ENCODE measurements at regions not wholly inside any gene's neighbourhood (a gene's known extent, or its start where the extent isn't known, plus 50 kb on each side); places are given as distances from the start of the nearest gene placed in this dataset.
"Not testable (repeated sequence)": the region's sequence is repeated elsewhere in the genome, so short reads cannot be mapped to it uniquely, and the experiment has no call there.

GRCh38 chr1:73499671-73500070, 698.3 kb downstream of the LRRIQ3 start:
- Mint-ChIP-seq H3K9me3 (peaks cover 5% of the 10 kb centered on the region), H3K27me3 (no peaks in the 10 kb centered on the region), H3K4me1 (ENCODE audit: low read depth) (no peaks in the 10 kb centered on the region), H3K4me3 (no peak overlapping the region), H3K27ac (no peak overlapping the region), H3K36me3 (no peaks in the 10 kb centered on the region)
- CTCF ChIA-PET: no interaction called here
- DNase-seq: no peak
- POLR2A ChIA-PET: no interaction called here
- intact Hi-C loops (cut with micrococcal nuclease): no loop called here

- Mint-ChIP-seq H3K4me1 (ENCODE audit: low read depth) (no peaks in the 10 kb centered on the region), H3K36me3 (no peaks in the 10 kb centered on the region), H3K4me3 (no peak overlapping the region), H3K27me3 (no peaks in the 10 kb centered on the region), H3K27ac (no peak overlapping the region), H3K9me3 (peaks cover 28% of the 10 kb centered on the region)
- CTCF ChIA-PET: no interaction called here
- DNase-seq: no peak
- POLR2A ChIA-PET: no interaction called here
- intact Hi-C loops (cut with micrococcal nuclease): no loop called here
Measured at GRCh38 chr1:73491621-73492020, 706.4 kb downstream of the LRRIQ3 start.

GRCh38 chr1:73475316-73475870, 722.6 kb downstream of the LRRIQ3 start:
- H3K4me1 Mint-ChIP-seq (ENCODE audit: low read depth): no peaks in the 10 kb centered on the region

DNA sequence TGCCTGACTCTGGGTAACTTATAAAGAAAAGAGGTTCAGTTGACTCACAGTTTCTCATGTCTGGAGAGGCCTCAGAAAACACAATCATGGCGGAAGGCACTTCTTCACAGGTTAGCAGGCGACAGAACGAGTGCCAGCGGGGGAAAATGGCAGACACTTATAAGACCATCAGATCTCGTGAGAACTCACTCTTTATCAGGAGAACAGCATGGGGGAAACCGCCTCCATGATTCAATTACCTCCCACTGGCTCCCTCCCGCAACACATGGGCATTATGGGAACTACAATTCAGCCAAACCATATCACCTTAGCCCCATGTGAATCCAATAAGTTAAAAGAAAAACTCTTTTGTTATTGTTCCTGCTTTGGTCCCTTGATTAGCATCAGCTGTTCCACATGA, 725.2 kb downstream of the LRRIQ3 start:
- H3K27me3 Mint-ChIP-seq: no peaks in the 10 kb centered on the region
- H3K4me1 Mint-ChIP-seq (ENCODE audit: low read depth): no peaks in the 10 kb centered on the region
- CTCF ChIA-PET: no interaction called here
- POLR2A ChIA-PET: no interaction called here
- peaks cover 9% of the 10 kb centered on the region for H3K9me3 Mint-ChIP-seq
- no peak for DNase-seq
- no peak overlapping the region for H3K4me3 Mint-ChIP-seq
- no peaks in the 10 kb centered on the region for H3K36me3 Mint-ChIP-seq
- intact Hi-C loops (cut with micrococcal nuclease): no loop called here
- H3K27ac Mint-ChIP-seq: no peak overlapping the region

More at GRCh38 chr1:73475316-73475870, 722.6 kb downstream of the LRRIQ3 start:
- intact Hi-C loops (cut with micrococcal nuclease): no loop called here
- Mint-ChIP-seq H3K4me3 (no peak overlapping the region), H3K36me3 (no peaks in the 10 kb centered on the region), H3K27me3 (no peaks in the 10 kb centered on the region), H3K27ac (no peak overlapping the region), H3K9me3 (peaks cover 3% of the 10 kb centered on the region)
- CTCF ChIA-PET: no interaction called here
- DNase-seq: no peak
- POLR2A ChIA-PET: no interaction called here

DNA sequence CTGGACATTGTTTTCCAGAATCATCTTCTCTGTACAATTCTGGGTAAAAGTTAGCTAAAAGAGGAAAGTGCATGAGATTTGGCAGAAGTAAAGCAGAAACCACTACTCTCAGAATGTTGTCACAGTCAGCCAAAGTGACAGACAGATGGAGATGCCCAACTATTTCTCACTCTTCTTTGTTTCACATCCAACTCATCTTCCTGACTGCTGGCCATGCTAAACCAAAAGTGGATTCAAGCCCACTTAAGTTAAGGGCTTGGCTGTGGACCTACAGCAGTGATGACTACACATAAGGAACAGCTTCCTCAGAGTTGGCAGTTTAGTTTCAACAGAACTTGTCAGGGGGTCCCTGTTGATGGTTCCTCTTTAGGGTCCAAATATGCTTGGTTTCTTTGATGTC, 730.2 kb downstream of the LRRIQ3 start:
- H3K27me3 Mint-ChIP-seq: no peaks in the 10 kb centered on the region
- no peak for DNase-seq
- no peaks in the 10 kb centered on the region for H3K4me1 Mint-ChIP-seq (ENCODE audit: low read depth)
- H3K9me3 Mint-ChIP-seq: peaks cover 7% of the 10 kb centered on the region
- no peak overlapping the region for H3K4me3 Mint-ChIP-seq
- ChIA-PET CTCF (no interaction called here), POLR2A (no interaction called here)
- intact Hi-C loops (cut with micrococcal nuclease): no loop called here
- no peak overlapping the region for H3K27ac Mint-ChIP-seq
- no peaks in the 10 kb centered on the region for H3K36me3 Mint-ChIP-seq

GRCh38 chr1:73463873-73464272, 734.1 kb downstream of the LRRIQ3 start:
- Mint-ChIP-seq H3K4me1 (ENCODE audit: low read depth) (no peaks in the 10 kb centered on the region), H3K4me3 (no peak overlapping the region), H3K36me3 (no peaks in the 10 kb centered on the region), H3K27ac (no peak overlapping the region), H3K27me3 (no peaks in the 10 kb centered on the region), H3K9me3 (peaks cover 4% of the 10 kb centered on the region)
- intact Hi-C loops (cut with micrococcal nuclease): no loop called here
- ChIA-PET CTCF (no interaction called here), POLR2A (no interaction called here)
- no peak for DNase-seq

DNA sequence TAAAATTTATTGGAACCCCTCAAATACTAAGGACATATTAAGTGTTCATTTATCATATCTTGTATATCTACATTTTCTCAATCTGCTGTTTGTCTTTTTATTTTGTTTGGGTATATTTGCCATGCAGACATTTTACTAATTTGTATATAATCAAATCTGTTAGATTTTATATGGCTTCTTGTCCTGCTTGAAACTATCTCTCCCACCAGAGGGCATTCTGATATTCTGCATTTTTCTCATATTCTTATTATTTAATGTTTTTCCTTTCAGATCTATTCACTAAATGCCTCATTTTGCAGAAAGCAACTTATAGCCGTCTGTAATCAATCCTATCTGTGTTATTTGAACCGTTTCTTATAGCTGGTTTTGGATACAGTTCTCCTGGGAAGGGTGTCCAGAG, 745.5 kb downstream of the LRRIQ3 start:
- CTCF ChIA-PET: no interaction called here

GRCh38 chr1:73450668-73451067, 747.3 kb downstream of the LRRIQ3 start:
- H3K36me3 Mint-ChIP-seq; H3K4me3 Mint-ChIP-seq; intact Hi-C loops (cut with micrococcal nuclease); H3K9me3 Mint-ChIP-seq; H3K4me1 Mint-ChIP-seq (ENCODE audit: low read depth); DNase-seq; POLR2A ChIA-PET; CTCF ChIA-PET; H3K27ac Mint-ChIP-seq; H3K27me3 Mint-ChIP-seq: not testable (repeated sequence)

More for the DNA sequence above, 745.5 kb downstream of the LRRIQ3 start:
- H3K9me3 Mint-ChIP-seq: peaks cover 9% of the 10 kb centered on the region
- H3K27ac Mint-ChIP-seq: no peak overlapping the region
- H3K27me3 Mint-ChIP-seq: no peaks in the 10 kb centered on the region
- POLR2A ChIA-PET: no interaction called here
- no peak for DNase-seq
- H3K4me3 Mint-ChIP-seq: no peak overlapping the region
- H3K36me3 Mint-ChIP-seq: no peaks in the 10 kb centered on the region
- no peaks in the 10 kb centered on the region for H3K4me1 Mint-ChIP-seq (ENCODE audit: low read depth)
- intact Hi-C loops (cut with micrococcal nuclease): no loop called here

- H3K27me3 Mint-ChIP-seq: no peaks in the 10 kb centered on the region
- CTCF ChIA-PET: no interaction called here
- peaks cover 6% of the 10 kb centered on the region for H3K9me3 Mint-ChIP-seq
- no peak overlapping the region for H3K27ac Mint-ChIP-seq
- H3K36me3 Mint-ChIP-seq: no peaks in the 10 kb centered on the region
- intact Hi-C loops (cut with micrococcal nuclease): no loop called here
- H3K4me1 Mint-ChIP-seq (ENCODE audit: low read depth): no peaks in the 10 kb centered on the region
- no peak overlapping the region for H3K4me3 Mint-ChIP-seq
- POLR2A ChIA-PET: no interaction called here
- DNase-seq: no peak
Measured at GRCh38 chr1:73411479-73411878, 786.5 kb downstream of the LRRIQ3 start.

DNA sequence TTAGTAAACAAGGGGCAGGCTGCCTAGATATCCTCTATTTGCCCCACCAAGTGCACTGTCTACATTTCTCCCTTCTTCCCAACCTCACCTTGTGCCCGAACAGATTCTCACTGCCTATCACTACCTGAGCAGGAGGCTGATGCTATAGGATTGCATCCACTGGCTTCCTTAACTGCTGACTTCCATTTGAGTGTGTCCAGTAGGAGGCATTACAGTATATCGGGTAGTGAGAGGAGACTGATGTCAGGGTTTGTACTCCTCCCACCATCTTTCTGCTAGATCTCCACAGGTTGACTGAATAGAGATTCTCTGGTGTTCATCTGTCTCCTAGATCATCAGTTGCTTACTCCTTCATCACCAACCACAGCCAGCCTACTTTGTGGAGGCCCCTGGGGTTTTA, 796.3 kb downstream of the LRRIQ3 start:
- H3K9me3 Mint-ChIP-seq: peaks cover 6% of the 10 kb centered on the region
- CTCF ChIA-PET: no interaction called here
- H3K27ac Mint-ChIP-seq: no peak overlapping the region
- no peaks in the 10 kb centered on the region for H3K36me3 Mint-ChIP-seq
- POLR2A ChIA-PET: no interaction called here
- intact Hi-C loops (cut with micrococcal nuclease): no loop called here
- H3K4me1 Mint-ChIP-seq (ENCODE audit: low read depth): no peaks in the 10 kb centered on the region
- H3K27me3 Mint-ChIP-seq: no peaks in the 10 kb centered on the region
- DNase-seq: no peak
- H3K4me3 Mint-ChIP-seq: no peak overlapping the region

DNA sequence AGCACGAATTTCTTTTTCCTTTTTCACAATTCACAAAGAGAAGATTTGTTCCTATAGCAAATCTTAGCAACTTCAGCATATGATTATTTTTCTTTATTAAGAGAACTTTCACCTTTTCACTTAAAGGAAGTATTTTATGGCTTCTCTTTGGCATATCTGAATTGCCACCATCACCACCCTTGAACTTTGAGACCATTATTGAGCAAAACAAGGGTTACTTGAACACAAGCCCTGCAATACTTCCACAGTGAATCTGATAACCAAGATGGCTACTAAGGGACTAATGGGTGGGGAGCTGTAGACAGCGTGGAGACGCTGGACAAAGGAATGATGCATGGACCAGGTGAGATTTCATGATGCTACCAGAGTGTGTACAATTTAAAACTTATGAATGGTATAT, 815.0 kb downstream of the LRRIQ3 start:
- Mint-ChIP-seq H3K27ac (no peak overlapping the region), H3K36me3 (no peaks in the 10 kb centered on the region), H3K4me1 (ENCODE audit: low read depth) (no peaks in the 10 kb centered on the region), H3K27me3 (no peaks in the 10 kb centered on the region), H3K9me3 (peaks cover 13% of the 10 kb centered on the region), H3K4me3 (no peak overlapping the region)
- ChIA-PET POLR2A (no interaction called here), CTCF (no interaction called here)
- intact Hi-C loops (cut with micrococcal nuclease): no loop called here
- DNase-seq: no peak

DNA sequence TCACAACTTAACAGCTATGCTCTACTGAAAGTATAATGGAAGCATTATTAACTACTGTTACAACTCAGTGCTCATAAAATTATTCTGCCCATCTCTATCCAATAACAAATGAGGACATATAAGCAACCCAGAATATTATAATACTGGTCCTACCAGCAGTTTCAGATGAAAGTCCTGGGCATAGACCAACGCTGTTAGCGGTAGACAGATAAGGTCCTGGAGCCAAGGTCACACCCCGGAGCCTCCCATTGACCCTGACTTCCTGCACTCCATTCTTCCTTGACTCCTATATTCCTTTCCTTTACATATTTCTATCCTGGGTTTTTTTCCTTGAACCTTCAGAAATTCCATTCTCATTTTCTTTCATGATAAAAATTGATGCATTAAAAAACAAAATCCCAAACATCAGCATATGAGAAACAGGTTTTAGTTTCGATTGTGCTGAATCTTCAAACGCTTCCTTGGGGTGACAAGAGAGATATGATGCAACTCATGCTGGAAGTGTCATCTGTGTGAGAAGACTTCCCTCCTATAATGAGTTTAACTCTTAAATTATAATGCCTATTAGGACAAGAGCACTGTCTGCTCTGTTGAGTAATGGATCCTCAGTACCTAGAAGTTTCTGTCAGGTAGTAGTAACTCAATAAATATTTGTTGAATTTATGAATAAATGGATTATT, 831.1 kb downstream of the LRRIQ3 start:
- H3K4me1 Mint-ChIP-seq (ENCODE audit: low read depth): no peaks in the 10 kb centered on the region
- H3K4me3 Mint-ChIP-seq: no peak overlapping the region
- H3K36me3 Mint-ChIP-seq: no peaks in the 10 kb centered on the region
- peaks cover 12% of the 10 kb centered on the region for H3K9me3 Mint-ChIP-seq
- CTCF ChIA-PET: no interaction called here
- POLR2A ChIA-PET: no interaction called here
- no peak for DNase-seq
- no peak overlapping the region for H3K27ac Mint-ChIP-seq
- intact Hi-C loops (cut with micrococcal nuclease): no loop called here
- no peaks in the 10 kb centered on the region for H3K27me3 Mint-ChIP-seq

- ChIA-PET CTCF (no interaction called here), POLR2A (no interaction called here)
- Mint-ChIP-seq H3K4me3 (no peak overlapping the region), H3K27ac (no peak overlapping the region), H3K27me3 (no peaks in the 10 kb centered on the region), H3K9me3 (peaks cover 8% of the 10 kb centered on the region), H3K36me3 (no peaks in the 10 kb centered on the region), H3K4me1 (ENCODE audit: low read depth) (no peaks in the 10 kb centered on the region)
- no peak for DNase-seq
- intact Hi-C loops (cut with micrococcal nuclease): no loop called here
Measured at GRCh38 chr1:73359001-73359400, 839.0 kb downstream of the LRRIQ3 start.

Data from activated CD4-positive, alpha-beta memory T cell treated with anti-CD3 and anti-CD28 coated beads for 36 hours (primary cell).